ENCODE measurements at regions not wholly inside any gene's neighbourhood (a gene's known extent, or its start where the extent isn't known, plus 50 kb on each side); places are given as distances from the start of the nearest gene placed in this dataset.

DNA sequence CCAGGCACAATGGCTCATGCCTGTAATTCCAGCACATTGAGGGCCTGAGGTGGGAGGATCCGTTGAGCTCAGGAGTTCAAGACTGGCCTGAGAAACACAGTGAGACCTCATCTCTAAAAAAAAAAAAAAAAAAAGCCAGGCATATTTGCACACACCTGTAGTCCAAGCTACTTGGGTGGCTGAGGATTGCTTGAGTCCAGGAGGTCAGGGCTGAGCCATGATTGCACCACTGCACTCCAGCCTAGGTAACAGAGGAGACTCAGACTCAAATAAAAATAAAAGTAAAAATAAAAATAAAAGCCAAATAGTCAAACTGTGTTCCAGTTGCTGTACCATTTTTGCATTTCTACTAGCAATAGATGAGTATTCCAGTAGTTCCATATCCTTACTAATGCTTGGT is 616.0 kb downstream of the KIF4B start:
- ATAC-seq, result no peak
- TF ChIP-seq RARB (CRISPR knock-in tag; IDR thresholded peaks at IDR 0.05), result no peak
- TF ChIP-seq, protein P1, sequence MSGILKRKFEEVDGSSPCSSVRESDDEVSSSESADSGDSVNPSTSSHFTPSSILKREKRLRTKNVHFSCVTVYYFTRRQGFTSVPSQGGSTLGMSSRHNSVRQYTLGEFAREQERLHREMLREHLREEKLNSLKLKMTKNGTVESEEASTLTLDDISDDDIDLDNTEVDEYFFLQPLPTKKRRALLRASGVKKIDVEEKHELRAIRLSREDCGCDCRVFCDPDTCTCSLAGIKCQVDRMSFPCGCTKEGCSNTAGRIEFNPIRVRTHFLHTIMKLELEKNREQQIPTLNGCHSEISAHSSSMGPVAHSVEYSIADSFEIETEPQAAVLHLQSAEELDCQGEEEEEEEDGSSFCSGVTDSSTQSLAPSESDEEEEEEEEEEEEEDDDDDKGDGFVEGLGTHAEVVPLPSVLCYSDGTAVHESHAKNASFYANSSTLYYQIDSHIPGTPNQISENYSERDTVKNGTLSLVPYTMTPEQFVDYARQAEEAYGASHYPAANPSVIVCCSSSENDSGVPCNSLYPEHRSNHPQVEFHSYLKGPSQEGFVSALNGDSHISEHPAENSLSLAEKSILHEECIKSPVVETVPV (CRISPR knock-in tag; IDR thresholded peaks at IDR 0.05), result no peak
- no peak for TF ChIP-seq ZNF565 (CRISPR knock-in tag; conservative IDR thresholded peaks at IDR 0.05; ENCODE audit: low read depth)
- TF ChIP-seq TOX (CRISPR knock-in tag; IDR thresholded peaks at IDR 0.05; ENCODE audit: borderline replicate concordance), result no peak
- TF ChIP-seq ESRRG (CRISPR knock-in tag; IDR thresholded peaks at IDR 0.05), result no peak
- TF ChIP-seq ZNF8 (CRISPR knock-in tag; IDR thresholded peaks at IDR 0.05), result no peak
- TF ChIP-seq TCF4 (CRISPR knock-in tag; IDR thresholded peaks at IDR 0.05; ENCODE audit: borderline replicate concordance), result no peak
- TF ChIP-seq ZFP3 (CRISPR knock-in tag; IDR thresholded peaks at IDR 0.05), result no peak
- TF ChIP-seq, protein P2, sequence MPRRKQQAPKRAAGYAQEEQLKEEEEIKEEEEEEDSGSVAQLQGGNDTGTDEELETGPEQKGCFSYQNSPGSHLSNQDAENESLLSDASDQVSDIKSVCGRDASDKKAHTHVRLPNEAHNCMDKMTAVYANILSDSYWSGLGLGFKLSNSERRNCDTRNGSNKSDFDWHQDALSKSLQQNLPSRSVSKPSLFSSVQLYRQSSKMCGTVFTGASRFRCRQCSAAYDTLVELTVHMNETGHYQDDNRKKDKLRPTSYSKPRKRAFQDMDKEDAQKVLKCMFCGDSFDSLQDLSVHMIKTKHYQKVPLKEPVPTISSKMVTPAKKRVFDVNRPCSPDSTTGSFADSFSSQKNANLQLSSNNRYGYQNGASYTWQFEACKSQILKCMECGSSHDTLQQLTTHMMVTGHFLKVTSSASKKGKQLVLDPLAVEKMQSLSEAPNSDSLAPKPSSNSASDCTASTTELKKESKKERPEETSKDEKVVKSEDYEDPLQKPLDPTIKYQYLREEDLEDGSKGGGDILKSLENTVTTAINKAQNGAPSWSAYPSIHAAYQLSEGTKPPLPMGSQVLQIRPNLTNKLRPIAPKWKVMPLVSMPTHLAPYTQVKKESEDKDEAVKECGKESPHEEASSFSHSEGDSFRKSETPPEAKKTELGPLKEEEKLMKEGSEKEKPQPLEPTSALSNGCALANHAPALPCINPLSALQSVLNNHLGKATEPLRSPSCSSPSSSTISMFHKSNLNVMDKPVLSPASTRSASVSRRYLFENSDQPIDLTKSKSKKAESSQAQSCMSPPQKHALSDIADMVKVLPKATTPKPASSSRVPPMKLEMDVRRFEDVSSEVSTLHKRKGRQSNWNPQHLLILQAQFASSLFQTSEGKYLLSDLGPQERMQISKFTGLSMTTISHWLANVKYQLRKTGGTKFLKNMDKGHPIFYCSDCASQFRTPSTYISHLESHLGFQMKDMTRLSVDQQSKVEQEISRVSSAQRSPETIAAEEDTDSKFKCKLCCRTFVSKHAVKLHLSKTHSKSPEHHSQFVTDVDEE (CRISPR knock-in tag; IDR thresholded peaks at IDR 0.05), result no peak
- TF ChIP-seq GLIS3 (CRISPR knock-in tag; IDR thresholded peaks at IDR 0.05), result no peak
- no peak for TF ChIP-seq ZC3H10 (CRISPR knock-in tag; IDR thresholded peaks at IDR 0.05)
- no peak for TF ChIP-seq SNAI2 (CRISPR knock-in tag; IDR thresholded peaks at IDR 0.05)
- TF ChIP-seq, protein P3, sequence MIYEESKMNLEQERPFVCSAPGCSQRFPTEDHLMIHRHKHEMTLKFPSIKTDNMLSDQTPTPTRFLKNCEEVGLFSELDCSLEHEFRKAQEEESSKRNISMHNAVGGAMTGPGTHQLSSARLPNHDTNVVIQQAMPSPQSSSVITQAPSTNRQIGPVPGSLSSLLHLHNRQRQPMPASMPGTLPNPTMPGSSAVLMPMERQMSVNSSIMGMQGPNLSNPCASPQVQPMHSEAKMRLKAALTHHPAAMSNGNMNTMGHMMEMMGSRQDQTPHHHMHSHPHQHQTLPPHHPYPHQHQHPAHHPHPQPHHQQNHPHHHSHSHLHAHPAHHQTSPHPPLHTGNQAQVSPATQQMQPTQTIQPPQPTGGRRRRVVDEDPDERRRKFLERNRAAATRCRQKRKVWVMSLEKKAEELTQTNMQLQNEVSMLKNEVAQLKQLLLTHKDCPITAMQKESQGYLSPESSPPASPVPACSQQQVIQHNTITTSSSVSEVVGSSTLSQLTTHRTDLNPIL (CRISPR knock-in tag; IDR thresholded peaks at IDR 0.05; ENCODE audit: low read depth), result no peak
- TF ChIP-seq CSDC2 (CRISPR knock-in tag; IDR thresholded peaks at IDR 0.05), result no peak

DNA sequence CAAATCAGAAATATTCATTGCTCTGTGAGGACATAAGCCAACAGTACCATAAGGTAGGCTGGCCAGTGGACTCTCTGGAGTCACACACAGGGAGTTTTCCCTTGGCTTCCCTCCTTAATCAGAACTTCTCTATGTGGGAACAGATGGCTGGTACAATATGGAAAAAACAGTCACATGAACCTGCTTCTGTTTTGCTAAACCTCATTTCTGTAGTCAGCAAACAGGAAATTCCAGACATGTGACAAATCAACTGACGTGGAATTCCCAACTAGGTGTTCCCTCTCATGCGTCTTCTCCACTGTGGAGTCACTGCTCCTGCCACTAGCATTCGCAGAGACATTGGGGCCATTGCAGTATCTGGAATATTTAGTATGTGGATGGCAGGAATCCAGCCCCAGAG is 617.6 kb downstream of the KIF4B start:
- ATAC-seq, result no peak
- TF ChIP-seq, protein P4, sequence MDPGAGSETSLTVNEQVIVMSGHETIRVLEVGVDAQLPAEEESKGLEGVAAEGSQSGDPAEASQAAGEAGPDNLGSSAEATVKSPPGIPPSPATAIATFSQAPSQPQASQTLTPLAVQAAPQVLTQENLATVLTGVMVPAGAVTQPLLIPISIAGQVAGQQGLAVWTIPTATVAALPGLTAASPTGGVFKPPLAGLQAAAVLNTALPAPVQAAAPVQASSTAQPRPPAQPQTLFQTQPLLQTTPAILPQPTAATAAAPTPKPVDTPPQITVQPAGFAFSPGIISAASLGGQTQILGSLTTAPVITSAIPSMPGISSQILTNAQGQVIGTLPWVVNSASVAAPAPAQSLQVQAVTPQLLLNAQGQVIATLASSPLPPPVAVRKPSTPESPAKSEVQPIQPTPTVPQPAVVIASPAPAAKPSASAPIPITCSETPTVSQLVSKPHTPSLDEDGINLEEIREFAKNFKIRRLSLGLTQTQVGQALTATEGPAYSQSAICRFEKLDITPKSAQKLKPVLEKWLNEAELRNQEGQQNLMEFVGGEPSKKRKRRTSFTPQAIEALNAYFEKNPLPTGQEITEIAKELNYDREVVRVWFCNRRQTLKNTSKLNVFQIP (CRISPR knock-in tag; IDR thresholded peaks at IDR 0.05; ENCODE audit: borderline replicate concordance, low read depth), result no peak
- no peak for TF ChIP-seq PPARA (CRISPR knock-in tag; IDR thresholded peaks at IDR 0.05; ENCODE audit: borderline replicate concordance)
- TF ChIP-seq ZNF8 (CRISPR knock-in tag; IDR thresholded peaks at IDR 0.05), result no peak
- no peak for TF ChIP-seq ZFP3 (CRISPR knock-in tag; IDR thresholded peaks at IDR 0.05)
- TF ChIP-seq TCF4 (CRISPR knock-in tag; IDR thresholded peaks at IDR 0.05; ENCODE audit: borderline replicate concordance), result no peak
- no peak for TF ChIP-seq GLIS3 (CRISPR knock-in tag; IDR thresholded peaks at IDR 0.05)
- TF ChIP-seq ZC3H10 (CRISPR knock-in tag; IDR thresholded peaks at IDR 0.05), result no peak
- no peak for TF ChIP-seq ISL1 (CRISPR knock-in tag; IDR thresholded peaks at IDR 0.05)
- TF ChIP-seq, protein P3 (CRISPR knock-in tag; IDR thresholded peaks at IDR 0.05; ENCODE audit: low read depth), result no peak
- no peak for TF ChIP-seq CSDC2 (CRISPR knock-in tag; IDR thresholded peaks at IDR 0.05)
- TF ChIP-seq ZNF70 (CRISPR knock-in tag; IDR thresholded peaks at IDR 0.05), result no peak
- TF ChIP-seq, protein P1 (CRISPR knock-in tag; IDR thresholded peaks at IDR 0.05), result no peak
- TF ChIP-seq, protein P5, sequence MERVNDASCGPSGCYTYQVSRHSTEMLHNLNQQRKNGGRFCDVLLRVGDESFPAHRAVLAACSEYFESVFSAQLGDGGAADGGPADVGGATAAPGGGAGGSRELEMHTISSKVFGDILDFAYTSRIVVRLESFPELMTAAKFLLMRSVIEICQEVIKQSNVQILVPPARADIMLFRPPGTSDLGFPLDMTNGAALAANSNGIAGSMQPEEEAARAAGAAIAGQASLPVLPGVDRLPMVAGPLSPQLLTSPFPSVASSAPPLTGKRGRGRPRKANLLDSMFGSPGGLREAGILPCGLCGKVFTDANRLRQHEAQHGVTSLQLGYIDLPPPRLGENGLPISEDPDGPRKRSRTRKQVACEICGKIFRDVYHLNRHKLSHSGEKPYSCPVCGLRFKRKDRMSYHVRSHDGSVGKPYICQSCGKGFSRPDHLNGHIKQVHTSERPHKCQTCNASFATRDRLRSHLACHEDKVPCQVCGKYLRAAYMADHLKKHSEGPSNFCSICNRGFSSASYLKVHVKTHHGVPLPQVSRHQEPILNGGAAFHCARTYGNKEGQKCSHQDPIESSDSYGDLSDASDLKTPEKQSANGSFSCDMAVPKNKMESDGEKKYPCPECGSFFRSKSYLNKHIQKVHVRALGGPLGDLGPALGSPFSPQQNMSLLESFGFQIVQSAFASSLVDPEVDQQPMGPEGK (CRISPR knock-in tag; IDR thresholded peaks at IDR 0.05; ENCODE audit: borderline replicate concordance), result no peak
- TF ChIP-seq ZFP30 (CRISPR knock-in tag; IDR thresholded peaks at IDR 0.05), result no peak
- TF ChIP-seq, protein P2 (CRISPR knock-in tag; IDR thresholded peaks at IDR 0.05), result no peak
- TF ChIP-seq ESRRG (CRISPR knock-in tag; IDR thresholded peaks at IDR 0.05), result no peak
- no peak for TF ChIP-seq ZNF565 (CRISPR knock-in tag; conservative IDR thresholded peaks at IDR 0.05; ENCODE audit: low read depth)
- TF ChIP-seq SNAI2 (CRISPR knock-in tag; IDR thresholded peaks at IDR 0.05), result no peak

Measured in SK-N-SH treated with all-trans-retinoic acid at 6 μM for 48 hours (cell line).